ENCODE measurements at regions not wholly inside any gene's neighbourhood (a gene's known extent, or its start where the extent isn't known, plus 50 kb on each side); places are given as distances from the start of the nearest gene placed in this dataset.

DNA sequence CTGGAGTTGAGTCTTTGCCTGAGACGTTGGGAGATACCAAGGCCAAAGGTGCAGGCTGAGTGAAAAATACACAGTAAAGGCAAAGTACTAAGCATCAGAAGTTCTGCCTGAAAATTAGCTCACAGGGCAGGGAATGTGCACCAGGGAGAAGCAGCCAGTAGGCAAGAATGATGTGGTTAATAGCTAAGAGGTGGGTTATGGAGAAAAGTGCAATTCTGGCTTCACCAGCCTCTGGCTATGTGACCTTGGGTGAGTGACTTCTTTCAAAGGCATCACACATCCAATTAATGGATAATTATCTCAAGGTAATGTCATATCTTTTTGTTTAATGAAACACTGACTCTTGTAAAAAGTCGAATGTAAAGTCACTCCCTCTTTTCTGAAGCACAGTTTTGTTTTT, 230.7 kb upstream of the FGGY start:
- no peak for DNase-seq

DNA sequence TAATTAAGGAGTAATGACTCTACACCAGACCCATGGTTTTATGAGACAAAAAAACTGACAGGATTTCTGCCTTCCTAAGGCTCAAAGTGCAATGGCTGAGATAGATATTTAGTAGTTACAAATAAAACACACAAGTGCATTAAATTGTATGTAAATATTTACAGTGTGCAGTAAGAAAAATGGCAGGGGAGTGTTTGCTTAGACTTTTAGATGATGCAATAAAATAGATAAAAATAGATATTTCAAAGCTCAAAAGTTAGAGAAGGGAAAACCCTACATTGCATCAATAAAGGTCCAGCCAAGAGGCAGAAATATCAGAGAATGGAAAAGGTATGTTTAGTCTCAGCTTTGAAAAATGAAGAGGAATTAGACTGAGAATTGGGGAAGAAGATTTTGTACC, 226.3 kb upstream of the FGGY start:
- no peak for DNase-seq

DNA sequence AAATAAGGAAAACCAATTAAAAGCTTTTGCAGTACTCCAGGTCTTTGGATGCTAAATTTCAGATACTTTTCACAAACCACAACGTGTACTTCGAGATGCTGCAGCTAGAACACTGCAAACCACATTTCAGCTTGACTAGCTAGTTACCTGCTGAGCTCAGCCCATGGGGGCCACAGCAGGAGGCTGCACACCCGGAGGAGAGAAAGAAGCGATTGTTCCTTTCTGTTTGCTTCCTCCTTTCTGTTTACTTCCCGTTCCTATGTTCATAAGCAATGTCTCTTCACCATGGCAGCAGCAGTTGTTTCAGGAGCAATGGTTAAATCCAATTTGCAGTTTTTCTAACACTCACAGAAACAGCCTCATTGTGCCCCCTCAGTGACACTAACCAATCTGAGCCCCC, 225.6 kb upstream of the FGGY start:
- DNase-seq, result no peak

DNA sequence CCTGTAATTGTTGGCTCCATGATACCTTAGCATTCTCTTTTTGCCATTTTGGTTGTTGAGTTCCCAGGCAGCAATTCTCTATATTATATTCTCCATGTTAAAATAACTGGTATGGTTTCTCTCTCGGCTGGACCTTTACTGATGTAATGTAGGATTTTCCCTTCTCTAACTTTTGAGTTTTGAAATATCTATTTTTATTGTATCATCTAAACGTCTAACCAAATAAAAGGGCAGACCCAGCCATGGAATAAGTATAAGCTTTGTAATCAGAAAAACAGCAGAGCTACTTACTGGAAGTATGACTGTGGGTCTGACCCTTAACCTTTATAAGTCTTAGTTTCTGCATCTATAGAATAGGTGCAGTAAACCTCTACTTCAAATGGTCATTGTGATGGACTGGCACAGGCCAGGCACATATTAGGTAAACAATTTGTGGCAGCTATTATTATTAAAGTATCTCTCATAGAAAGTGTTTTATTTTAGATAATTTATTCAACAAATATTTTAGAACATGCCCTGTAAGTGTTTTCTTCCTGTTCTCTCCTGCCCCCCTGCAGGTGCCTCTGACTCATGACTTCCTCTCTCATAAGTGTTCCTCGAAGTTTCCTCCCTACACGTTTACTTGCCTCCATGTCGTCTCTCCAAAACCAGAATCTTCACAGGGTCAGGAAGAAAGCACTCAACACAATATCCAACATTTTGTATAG, 224.9 kb upstream of the FGGY start:
- no peak for DNase-seq

DNA sequence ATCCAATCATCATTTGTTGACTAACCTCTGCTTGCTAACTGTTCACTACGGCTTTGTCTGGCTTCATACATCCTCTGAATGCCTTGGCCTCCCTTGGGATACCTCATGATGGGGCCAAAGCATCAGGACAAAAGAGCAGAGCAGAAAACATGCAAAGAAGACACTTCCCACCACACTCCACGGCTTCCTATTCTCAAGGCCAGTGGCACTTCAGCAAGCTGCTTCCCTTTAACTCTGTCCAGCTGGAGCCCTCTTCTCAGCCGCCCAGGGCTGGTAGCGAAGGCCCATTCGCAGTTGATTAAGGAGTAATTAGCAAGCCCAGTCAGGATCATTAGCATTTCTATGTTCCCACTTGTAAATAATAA, 224.3 kb upstream of the FGGY start:
- no peak for DNase-seq

DNA sequence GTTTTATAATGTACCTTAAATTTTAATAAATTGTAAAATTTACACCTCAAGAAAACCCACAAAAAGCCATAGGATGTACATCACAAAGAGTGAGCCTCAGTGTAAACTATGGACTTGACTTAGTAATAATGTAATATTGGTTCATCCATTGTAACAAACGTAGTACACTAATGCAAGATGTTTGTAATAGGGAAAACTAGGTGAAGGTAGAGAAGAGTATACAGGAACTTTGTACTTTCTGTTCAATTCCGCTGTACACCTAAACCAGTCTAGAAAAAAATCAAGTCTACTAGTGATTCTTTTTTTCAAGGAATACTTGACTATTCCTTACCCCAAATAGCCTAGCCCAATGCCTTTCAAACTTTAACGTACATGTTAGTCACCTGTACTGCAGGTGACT, 222.3 kb upstream of the FGGY start:
- DNase-seq, result no peak

DNA sequence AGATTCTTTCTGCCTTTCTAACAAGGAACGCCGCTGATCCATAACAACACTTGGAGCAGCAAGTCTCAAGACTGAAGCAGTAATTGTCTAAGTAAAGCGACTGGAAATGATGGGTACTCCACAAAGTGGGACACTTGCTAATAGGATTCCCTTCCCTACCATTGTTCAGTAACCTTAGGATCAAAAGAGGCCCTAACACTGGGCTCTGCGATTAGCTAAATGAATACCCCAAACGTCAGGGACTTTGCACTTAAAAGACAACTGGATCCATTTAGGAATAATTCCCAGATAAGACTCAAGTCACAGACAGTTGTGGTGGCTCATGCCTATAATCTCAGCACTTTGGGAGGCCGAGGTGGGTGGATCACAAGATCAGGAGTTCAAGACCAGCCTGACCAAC, 221.9 kb upstream of the FGGY start:
- DNase-seq, result no peak

DNA sequence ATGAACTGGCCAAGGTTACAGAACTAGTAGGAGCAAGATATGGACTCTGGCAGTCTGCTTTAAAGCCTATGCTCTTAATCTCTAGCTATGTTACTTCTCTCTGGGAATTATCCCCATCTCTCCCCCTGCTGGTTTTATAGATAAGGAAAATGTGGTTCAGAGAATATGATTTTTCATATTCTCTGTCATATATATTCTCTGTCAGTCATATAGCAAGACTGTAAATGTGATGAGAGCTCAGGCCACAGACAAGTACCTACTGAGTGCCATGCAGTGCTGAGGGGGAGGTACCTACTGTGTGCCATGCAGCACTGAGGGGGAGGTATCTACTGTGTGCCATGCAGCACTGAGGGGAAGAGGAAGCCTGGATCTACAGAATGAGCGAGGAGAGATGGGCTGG, 220.3 kb upstream of the FGGY start:
- peak; percentile 23 for DNase-seq

DNA sequence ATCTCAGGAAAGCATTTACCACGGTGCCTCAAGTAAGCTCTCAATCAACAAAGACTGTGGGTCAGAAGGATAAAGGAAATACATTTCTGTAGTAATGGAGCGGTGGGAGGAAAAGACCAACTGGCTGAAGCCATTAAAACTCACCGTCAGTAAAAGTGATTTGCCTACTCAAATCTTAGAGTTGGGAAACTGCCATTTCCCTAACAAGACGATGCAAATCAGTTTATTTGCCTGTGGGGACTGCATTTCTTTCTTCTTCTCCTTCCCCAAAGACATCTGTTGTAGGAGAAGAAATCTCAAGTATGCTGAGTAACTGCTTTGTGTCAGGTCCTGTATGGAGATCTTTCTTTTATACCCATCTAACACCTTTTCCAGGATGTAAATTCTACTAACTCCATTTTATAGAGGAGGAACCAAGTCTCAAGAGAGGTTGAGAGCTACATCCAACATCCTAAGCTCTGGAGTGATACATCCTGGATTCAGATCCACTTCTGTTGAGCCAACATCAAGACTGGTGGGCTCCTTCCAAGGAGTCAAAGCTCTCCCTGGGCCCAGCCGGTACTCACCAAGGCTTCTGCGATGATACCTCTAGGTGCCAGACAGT, 219.3 kb upstream of the FGGY start:
- DNase-seq, result no peak

DNA sequence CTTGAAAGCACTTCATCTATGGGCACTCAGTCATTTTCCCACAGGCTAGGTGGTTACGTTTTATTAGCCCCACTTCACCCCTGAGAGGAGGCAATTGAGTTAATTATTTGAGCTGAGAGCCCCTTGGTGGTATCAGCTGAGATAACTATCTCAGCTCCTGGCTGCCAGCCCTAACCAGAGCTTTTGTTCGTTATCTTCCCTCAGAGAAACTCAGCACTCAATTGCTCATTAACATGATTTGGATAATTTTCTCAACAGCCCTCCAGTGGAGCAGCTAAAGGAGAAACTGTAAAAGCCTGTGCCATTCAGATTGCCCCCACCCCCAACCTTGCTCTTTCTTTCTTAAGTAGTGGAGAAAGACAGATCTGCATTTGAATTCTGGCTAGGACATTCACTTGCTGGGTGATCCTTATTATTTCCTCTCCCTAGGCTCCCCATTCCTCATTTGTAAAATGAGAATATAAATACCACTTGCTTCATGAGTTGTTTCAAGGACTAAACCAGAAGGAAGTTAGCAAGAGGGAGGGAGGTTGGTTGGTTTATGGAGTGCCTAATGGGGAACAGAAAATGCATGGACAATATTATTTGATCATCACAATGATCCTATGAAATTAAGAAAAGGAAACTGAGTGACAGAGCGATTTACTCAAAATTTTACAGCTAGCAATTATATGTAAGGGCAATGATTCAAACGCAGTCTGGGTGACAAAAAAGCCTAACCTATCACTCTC, 218.7 kb upstream of the FGGY start:
- no peak for DNase-seq

DNA sequence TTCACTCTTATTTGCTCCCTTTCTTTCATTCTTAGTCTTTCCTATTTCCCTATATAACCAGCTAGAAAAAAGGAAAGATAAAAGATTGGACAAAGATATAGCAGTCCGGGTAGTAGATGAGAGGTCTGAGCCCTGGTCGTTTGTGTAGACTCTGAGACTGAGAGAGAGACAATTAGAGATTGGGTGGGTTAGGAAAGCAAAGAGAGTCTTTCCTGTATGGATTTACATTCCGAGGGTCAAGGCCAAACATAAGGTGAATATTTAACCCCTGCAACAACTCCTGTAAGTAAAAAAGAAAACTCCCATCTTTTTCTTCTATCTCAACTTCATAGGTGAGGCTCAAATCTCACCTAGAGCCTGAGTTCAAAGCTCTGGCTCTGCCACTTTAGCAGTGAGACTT, 218.0 kb upstream of the FGGY start:
- DNase-seq, result no peak

DNA sequence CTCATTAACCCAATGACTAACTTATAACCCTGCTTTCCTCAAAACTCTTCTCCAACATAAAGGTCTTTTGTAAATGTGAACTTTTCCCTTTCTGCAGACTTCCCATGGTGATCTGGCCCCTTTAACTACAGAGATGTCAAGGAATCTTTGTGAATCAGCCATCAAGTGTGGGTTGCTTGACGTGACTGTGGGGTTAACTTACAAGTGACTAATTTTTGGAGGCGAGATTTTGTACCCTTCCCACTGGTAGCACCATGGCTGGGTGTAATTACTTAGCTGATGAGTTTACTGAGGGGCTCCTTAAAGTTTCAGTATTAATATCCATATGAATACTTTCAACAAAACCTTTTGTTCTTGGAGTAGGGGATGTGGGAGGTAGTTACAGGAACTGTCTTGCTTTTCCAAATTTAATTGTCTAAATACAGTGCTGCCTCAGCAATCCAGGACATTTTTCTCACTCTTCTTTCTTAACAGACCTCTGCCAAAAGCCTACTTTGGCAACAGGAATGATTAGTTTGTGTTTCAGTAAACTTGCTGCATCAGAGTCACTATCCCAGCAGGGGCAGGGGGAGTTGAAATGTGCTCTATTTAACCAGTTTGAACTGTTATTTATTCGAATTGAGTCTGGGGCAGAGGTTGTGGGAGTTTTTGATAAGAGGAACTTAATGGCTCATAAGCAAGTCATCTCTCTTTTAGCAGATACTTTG, 217.3 kb upstream of the FGGY start:
- DNase-seq, result no peak

DNA sequence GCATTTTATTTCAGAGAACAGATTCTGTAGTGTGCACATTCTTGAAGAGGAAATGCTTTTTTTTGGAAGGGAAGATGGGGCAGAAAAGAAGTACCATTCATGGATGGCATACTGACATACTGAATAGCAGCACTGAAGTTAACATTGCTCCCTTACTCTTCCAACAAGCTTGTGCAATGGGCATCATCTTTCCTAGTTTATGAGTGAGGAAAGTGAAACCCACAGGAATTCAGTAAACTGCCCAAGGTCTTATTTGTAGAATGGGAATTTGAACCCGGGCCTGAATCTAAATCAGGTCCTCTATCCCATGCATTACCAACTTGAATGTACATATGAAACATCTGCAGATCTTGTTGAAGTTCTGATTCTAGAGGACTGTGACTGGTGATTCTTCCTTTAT, 215.7 kb upstream of the FGGY start:
- no peak for DNase-seq

DNA sequence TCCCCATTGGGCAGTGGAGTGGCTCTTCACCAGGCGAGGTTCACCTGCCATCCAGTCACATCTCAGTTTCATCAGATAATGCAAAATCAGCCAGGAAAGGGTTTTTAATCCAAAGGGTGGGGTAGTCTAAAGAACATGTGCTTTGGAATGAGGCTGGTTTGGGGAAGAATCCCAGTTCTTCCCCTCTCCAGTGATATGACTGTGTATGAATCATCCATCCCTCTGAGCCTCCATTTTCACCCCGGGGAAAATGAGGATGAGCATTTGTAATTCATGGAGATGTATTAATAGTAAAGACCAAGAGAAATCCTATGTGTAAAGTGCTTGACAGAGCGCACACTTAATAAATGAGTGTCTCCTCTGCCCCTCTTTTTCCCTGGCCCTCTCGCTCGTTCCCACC, 215.1 kb upstream of the FGGY start:
- no peak for DNase-seq

DNA sequence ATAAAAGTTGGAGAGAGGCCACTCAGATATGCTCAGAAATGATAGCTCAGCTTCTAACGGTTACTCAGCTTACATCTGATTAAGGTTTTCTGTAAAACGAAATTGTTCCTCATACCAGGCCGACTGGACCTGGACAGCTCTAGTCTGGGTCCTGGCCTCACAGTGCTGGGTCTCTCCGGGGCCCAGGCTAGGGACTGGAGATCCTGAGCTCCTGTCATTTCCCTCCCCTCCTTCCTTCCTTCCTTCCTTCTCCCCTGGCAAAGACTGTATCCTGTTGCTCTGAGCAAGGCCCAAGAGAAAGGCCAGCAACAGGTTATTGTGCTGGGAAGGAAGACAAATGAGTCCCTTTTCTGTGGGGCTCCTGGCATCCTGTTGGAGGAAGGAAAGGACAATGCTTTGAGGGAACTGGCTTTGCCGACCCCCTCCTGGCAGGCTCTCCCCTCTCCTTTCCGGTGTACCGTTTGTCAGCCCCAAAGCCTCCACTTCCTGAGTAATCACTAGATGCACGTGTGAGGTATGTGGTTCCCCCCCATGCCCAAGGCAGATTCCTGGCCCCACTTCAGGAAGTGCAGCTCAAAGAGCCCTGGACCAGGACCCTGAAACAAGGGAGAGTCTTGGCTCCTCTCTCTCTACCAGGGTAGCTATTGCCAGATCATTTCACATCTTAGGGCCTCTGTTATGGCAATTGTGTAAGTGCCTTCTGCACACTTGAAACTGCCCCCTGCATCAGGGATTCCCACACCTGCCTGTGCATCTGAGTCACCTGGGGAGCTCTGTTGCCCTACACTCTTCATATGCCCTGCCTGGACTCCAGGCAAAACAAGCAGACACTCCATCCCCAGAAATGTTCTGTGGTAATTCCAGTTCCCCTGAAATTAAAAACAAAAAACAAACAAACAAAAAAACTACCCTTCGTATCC, 212.7 kb upstream of the FGGY start:
- no peak for DNase-seq

DNA sequence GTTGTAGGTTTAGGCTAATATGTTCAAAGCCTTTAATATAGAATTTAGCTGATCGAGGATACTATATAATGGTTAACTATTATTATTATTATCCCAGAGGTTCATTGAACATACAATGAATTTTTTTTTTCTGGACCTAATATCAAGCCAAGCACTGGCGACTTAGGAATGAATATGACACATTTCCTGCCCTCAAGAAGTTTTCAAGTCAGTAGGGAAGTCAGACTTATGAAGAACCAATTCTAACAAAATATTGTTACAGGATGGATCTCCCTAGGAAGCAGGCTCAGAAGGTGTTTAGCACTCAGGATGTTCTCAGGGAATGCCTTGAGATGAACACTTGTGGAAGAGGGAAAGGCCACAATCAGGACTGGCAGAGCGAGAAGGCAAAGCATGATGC, 211.8 kb upstream of the FGGY start:
- no peak for DNase-seq

DNA sequence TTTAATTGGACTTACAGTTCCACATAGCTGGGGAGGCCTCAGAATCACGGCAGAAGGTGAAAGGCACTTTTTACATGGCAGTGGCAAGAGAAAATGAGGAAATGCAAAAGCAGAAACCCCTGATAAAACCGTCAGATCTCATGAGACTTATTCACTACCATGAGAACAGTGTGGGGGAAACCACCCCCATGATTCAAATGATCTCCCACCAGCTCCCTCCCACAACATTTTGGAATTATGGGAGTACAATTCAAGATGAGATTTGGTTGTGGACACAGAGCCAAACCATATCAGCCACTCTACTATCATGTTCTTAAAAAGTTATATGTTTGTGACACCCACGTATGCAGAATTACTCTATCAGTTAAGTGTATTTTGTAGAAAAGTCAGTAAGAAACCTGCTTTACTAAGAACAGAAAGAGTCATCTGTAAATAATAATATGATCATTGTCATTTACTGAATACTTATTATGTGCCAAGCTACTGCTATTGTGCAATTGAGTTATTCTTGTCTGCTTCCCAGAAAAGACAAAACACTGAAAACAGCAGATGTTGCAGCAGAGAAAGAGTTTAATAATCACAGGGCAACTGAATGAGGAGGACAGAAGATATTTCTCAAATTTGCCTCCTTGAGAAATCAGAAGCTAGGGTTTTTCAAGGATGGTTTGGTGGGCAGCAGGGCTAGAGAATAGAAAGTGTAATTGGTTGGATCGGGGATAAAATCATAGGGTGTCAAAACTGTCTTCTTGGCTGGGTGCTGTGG, 207.7 kb upstream of the FGGY start:
- no peak for DNase-seq

DNA sequence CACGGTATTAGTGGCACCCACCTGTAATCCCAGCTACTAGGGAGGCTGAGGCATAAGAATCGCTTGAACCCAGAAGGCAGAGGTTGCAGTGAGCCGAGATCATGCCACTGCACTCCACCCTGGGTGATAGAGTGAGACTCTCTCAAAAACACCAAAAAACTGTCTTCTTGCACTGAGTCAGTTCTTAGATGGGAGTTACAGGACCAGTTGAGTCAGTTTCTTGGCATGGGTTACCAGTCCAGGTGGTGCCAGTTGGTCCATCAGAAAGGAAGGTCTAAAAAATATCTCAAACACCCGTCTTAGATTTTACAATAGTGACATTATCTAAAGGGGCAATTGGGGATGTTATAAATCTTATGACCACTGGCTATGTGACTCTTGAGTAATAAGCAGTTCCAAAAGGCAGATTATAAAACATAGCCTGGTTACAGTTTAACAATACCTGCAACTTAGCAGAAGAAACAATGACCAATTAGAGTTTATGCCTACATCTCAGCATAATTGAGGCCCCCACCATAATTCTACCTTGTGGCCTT, 206.9 kb upstream of the FGGY start:
- DNase-seq, result no peak

DNA sequence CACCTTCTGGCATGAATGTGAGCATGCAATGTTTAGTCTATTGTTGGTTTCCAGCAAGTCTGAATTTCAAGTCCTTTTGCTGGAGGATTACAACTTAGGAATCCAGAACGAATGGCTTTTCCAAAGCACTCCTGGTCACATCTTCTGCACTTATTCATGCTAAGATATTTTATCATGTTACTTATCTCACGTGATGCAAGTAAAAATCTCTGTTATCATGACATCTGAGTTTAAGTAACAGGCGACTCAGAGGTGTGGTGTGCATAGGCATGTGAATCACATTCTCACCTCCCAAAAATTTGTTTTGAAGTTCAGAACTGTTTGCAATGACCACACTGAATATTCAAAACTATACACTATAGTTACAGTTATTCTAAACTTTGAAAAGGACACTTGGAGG, 204.8 kb upstream of the FGGY start:
- no peak for DNase-seq

DNA sequence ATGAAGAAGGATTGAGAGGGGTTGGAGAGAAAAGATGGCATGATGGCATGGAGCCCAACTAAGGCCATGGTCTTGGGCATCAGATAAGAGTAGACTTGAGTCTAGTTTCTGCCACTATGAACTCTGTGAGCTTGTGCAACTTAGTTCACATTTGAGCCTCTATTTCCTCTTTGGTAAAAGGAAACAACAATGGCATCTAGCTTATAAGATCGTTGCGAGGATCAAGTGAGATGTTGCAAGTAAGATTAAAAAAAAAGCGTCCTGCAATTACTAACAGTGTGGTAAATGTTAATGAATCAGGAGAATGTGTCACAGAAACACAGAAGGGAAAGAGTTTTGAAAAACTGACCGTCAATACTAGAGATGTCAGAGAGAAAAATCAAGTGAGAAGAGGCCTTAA, 202.9 kb upstream of the FGGY start:
- DNase-seq, result no peak

DNA sequence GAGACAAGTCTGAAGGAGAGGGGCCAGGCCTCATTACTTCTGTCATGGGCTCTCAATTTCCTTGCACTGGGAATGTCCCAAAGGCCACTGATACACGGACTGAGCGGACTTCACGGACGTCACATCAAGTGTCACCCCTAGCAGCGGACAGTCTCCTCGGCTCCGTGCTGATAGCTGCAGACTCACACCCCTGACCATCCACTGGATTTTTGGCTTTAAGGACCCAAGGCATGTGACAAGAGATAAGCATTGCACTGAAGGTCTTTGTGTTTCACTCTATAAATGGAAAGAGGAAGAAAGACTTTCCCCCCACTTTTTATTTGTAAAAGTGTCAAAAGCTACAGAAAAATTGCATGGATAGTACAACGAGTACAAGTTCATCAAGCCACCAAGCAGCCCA, 200.4 kb upstream of the FGGY start:
- no peak for DNase-seq

DNA sequence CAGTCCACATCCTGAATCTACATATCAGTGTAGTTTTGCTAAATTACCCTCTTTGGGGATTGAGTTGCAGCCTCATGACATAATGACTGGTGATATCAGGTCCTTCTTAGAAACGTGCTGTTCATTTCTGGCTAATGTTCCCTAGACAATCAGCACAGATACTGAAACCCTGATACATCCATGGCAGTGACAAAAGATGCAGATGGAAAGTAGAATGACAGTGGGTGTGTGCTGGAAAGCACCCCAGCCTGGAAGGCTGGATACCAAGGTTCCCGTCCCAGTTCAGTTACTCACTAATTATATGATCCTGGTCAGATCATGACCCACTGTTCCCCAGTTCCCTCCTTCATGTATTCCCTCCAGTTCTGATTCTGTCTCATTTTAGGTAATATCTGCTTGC, 198.2 kb upstream of the FGGY start:
- no peak for DNase-seq
